H1 (cell line): ENCODE measurements at regions not wholly inside any gene's neighbourhood (a gene's known extent, or its start where the extent isn't known, plus 50 kb on each side); places are given as distances from the start of the nearest gene placed in this dataset.

ENCODE experiments used
- CBX5 ChIP-seq: fragments of 300-800, 300-1000 bp; sonication (generic); IDR thresholded peaks from 2 replicates; pipeline ENCODE4 v1.7.1; 2016; ENCODE audit warnings: antibody characterized with exemption, low read length, low read depth
- TF ChIP-seq, protein P1 (sequence below): fragments of 300-600 bp; sonication (generic); IDR thresholded peaks from 2 replicates; pipeline ENCODE4 v1.7.1; 2012; ENCODE audit warnings: low read length, moderate library complexity, mild to moderate bottlenecking, inconsistent platforms; ENCODE audit not compliant: insufficient replicate concordance

GRCh38 chr17:34151102-34151501 is 104.0 kb upstream of the CCL2 start (continued):
- TF ChIP-seq, protein P1, sequence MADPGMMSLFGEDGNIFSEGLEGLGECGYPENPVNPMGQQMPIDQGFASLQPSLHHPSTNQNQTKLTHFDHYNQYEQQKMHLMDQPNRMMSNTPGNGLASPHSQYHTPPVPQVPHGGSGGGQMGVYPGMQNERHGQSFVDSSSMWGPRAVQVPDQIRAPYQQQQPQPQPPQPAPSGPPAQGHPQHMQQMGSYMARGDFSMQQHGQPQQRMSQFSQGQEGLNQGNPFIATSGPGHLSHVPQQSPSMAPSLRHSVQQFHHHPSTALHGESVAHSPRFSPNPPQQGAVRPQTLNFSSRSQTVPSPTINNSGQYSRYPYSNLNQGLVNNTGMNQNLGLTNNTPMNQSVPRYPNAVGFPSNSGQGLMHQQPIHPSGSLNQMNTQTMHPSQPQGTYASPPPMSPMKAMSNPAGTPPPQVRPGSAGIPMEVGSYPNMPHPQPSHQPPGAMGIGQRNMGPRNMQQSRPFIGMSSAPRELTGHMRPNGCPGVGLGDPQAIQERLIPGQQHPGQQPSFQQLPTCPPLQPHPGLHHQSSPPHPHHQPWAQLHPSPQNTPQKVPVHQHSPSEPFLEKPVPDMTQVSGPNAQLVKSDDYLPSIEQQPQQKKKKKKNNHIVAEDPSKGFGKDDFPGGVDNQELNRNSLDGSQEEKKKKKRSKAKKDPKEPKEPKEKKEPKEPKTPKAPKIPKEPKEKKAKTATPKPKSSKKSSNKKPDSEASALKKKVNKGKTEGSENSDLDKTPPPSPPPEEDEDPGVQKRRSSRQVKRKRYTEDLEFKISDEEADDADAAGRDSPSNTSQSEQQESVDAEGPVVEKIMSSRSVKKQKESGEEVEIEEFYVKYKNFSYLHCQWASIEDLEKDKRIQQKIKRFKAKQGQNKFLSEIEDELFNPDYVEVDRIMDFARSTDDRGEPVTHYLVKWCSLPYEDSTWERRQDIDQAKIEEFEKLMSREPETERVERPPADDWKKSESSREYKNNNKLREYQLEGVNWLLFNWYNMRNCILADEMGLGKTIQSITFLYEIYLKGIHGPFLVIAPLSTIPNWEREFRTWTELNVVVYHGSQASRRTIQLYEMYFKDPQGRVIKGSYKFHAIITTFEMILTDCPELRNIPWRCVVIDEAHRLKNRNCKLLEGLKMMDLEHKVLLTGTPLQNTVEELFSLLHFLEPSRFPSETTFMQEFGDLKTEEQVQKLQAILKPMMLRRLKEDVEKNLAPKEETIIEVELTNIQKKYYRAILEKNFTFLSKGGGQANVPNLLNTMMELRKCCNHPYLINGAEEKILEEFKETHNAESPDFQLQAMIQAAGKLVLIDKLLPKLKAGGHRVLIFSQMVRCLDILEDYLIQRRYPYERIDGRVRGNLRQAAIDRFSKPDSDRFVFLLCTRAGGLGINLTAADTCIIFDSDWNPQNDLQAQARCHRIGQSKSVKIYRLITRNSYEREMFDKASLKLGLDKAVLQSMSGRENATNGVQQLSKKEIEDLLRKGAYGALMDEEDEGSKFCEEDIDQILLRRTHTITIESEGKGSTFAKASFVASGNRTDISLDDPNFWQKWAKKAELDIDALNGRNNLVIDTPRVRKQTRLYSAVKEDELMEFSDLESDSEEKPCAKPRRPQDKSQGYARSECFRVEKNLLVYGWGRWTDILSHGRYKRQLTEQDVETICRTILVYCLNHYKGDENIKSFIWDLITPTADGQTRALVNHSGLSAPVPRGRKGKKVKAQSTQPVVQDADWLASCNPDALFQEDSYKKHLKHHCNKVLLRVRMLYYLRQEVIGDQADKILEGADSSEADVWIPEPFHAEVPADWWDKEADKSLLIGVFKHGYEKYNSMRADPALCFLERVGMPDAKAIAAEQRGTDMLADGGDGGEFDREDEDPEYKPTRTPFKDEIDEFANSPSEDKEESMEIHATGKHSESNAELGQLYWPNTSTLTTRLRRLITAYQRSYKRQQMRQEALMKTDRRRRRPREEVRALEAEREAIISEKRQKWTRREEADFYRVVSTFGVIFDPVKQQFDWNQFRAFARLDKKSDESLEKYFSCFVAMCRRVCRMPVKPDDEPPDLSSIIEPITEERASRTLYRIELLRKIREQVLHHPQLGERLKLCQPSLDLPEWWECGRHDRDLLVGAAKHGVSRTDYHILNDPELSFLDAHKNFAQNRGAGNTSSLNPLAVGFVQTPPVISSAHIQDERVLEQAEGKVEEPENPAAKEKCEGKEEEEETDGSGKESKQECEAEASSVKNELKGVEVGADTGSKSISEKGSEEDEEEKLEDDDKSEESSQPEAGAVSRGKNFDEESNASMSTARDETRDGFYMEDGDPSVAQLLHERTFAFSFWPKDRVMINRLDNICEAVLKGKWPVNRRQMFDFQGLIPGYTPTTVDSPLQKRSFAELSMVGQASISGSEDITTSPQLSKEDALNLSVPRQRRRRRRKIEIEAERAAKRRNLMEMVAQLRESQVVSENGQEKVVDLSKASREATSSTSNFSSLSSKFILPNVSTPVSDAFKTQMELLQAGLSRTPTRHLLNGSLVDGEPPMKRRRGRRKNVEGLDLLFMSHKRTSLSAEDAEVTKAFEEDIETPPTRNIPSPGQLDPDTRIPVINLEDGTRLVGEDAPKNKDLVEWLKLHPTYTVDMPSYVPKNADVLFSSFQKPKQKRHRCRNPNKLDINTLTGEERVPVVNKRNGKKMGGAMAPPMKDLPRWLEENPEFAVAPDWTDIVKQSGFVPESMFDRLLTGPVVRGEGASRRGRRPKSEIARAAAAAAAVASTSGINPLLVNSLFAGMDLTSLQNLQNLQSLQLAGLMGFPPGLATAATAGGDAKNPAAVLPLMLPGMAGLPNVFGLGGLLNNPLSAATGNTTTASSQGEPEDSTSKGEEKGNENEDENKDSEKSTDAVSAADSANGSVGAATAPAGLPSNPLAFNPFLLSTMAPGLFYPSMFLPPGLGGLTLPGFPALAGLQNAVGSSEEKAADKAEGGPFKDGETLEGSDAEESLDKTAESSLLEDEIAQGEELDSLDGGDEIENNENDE, result no peak
- TF ChIP-seq CBX5, result no peak
- TF ChIP-seq, all 59 proteins: peak for 0
